ENCODE measurements at regions not wholly inside any gene's neighbourhood (a gene's known extent, or its start where the extent isn't known, plus 50 kb on each side); places are given as distances from the start of the nearest gene placed in this dataset.
"Not testable (repeated sequence)": the region's sequence is repeated elsewhere in the genome, so short reads cannot be mapped to it uniquely, and the experiment has no call there.

DNA sequence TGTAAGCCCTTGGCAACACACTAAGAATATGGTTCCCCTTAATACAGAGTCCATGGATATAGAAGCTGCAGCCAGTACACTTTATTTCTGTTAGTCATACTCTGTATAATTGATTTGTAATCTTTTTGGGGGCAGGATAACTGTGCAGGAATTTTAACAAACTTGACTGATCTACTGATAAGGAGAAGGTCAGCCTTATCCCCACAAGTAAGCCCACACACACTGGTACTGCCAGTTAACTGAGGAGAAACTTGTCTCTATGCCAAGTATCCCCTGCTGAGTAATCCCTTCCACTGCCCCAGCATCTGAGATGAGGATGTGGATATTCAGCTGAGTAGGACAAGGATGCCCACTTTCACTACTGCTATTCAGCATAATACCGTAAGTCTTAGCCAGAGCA, 154.9 kb upstream of the CXXC4 start:
- no peaks in the 10 kb centered on the region for H3K4me1 ChIP-seq
- no peaks in the 10 kb centered on the region for H3K27me3 ChIP-seq (replicated peaks; ENCODE audit: control insufficient read depth, insufficient read depth, low read length)
- TF ChIP-seq, protein P1, sequence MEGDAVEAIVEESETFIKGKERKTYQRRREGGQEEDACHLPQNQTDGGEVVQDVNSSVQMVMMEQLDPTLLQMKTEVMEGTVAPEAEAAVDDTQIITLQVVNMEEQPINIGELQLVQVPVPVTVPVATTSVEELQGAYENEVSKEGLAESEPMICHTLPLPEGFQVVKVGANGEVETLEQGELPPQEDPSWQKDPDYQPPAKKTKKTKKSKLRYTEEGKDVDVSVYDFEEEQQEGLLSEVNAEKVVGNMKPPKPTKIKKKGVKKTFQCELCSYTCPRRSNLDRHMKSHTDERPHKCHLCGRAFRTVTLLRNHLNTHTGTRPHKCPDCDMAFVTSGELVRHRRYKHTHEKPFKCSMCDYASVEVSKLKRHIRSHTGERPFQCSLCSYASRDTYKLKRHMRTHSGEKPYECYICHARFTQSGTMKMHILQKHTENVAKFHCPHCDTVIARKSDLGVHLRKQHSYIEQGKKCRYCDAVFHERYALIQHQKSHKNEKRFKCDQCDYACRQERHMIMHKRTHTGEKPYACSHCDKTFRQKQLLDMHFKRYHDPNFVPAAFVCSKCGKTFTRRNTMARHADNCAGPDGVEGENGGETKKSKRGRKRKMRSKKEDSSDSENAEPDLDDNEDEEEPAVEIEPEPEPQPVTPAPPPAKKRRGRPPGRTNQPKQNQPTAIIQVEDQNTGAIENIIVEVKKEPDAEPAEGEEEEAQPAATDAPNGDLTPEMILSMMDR (IDR thresholded peaks at IDR 0.05; ENCODE audit: insufficient read depth in 1 of 2, low read depth in 1 of 2, low read length in 1 of 2, severe bottlenecking in 1 of 2, unreplicated experiment in 1 of 2), result no peak
- no peak for DNase-seq
- H3K27me3 Mint-ChIP-seq (ENCODE audit: insufficient read depth, unreplicated experiment), result no peaks in the 10 kb centered on the region
- H3K9me3 Mint-ChIP-seq (ENCODE audit: unreplicated experiment), result no peaks in the 10 kb centered on the region
- H3K27ac Mint-ChIP-seq (ENCODE audit: unreplicated experiment), result no peak overlapping the region
- intact Hi-C loops (cut with micrococcal nuclease; ENCODE audit: unreplicated experiment), result no loop called here
- H3K36me3 ChIP-seq (ENCODE audit: control insufficient read depth, insufficient read depth, low read length), result no peaks in the 10 kb centered on the region
- no TSS peak for BruUV-seq (replicated peaks)
- no peak overlapping the region for H3K4me3 Mint-ChIP-seq (ENCODE audit: unreplicated experiment)
- H3K4me3 ChIP-seq (ENCODE audit: low read depth, low read length), result no peak overlapping the region
- no peaks in the 10 kb centered on the region for H3K36me3 Mint-ChIP-seq (ENCODE audit: insufficient read depth, unreplicated experiment)
- ChIA-PET POLR2A (no interaction called here), CTCF (no interaction called here)
- no peaks in the 10 kb centered on the region for H3K9me3 ChIP-seq
- H3K4me1 Mint-ChIP-seq (ENCODE audit: low read depth, unreplicated experiment), result no peaks in the 10 kb centered on the region

DNA sequence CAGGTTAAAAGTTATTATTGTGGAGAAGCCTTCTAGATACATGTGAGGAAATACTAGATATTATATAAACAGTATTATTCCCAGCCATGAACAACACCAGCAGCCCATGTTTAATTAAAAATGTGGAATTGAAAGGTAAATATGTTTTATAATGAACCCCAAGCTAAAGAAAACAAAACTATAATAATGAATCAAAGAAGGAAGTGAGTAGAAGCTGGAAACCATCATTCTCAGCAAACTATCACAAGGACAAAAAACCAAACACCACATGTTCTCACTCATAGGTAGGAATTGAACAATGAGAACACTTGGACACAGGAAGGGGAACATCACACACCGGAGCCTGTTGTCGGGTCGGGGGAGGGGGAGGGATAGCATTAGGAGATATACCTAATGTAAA, 167.6 kb upstream of the CXXC4 start:
- H3K4me1 Mint-ChIP-seq (ENCODE audit: low read depth, unreplicated experiment); intact Hi-C loops (cut with micrococcal nuclease; ENCODE audit: unreplicated experiment); H3K36me3 Mint-ChIP-seq (ENCODE audit: insufficient read depth, unreplicated experiment); H3K9me3 ChIP-seq; H3K27me3 Mint-ChIP-seq (ENCODE audit: insufficient read depth, unreplicated experiment); H3K4me3 Mint-ChIP-seq (ENCODE audit: unreplicated experiment); H3K4me3 ChIP-seq (ENCODE audit: low read depth, low read length); CTCF ChIA-PET; H3K9me3 Mint-ChIP-seq (ENCODE audit: unreplicated experiment); H3K4me1 ChIP-seq; DNase-seq; H3K27me3 ChIP-seq (replicated peaks; ENCODE audit: control insufficient read depth, insufficient read depth, low read length); H3K36me3 ChIP-seq (ENCODE audit: control insufficient read depth, insufficient read depth, low read length); POLR2A ChIA-PET; H3K27ac Mint-ChIP-seq (ENCODE audit: unreplicated experiment); BruUV-seq (replicated peaks): not testable (repeated sequence)

DNA sequence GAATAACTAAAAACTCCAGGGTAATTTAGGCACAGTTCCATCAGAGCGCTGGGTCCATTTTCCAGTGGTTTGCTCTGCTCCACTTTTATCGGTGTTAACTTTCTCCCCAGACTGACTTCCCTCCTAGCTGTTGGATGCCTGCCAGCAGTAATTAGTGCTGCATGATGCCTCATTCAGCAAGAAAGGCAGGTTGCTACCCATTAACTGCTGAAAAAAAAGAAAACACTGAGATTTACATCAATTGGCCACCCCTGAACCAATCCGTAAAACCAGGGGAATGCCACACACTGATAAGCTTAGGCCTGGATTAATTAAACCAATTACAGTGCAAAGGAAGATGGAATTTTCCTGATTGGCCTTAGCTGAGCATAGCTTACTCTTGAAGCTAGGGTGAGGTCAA, 182.4 kb upstream of the CXXC4 start:
- no peak overlapping the region for H3K4me3 Mint-ChIP-seq (ENCODE audit: unreplicated experiment)
- CTCF ChIA-PET, result no interaction called here
- Histone ChIP-seq H3K4me1 (no peaks in the 10 kb centered on the region), H3K9me3 (no peaks in the 10 kb centered on the region), H3K27me3 (replicated peaks; ENCODE audit: control insufficient read depth, insufficient read depth, low read length) (no peaks in the 10 kb centered on the region), H3K4me3 (ENCODE audit: low read depth, low read length) (no peak overlapping the region), H3K36me3 (ENCODE audit: control insufficient read depth, insufficient read depth, low read length) (no peaks in the 10 kb centered on the region)
- H3K27me3 Mint-ChIP-seq (ENCODE audit: insufficient read depth, unreplicated experiment), result peaks cover 3% of the 10 kb centered on the region
- TF ChIP-seq, protein P1 (IDR thresholded peaks at IDR 0.05; ENCODE audit: insufficient read depth in 1 of 2, low read depth in 1 of 2, low read length in 1 of 2, severe bottlenecking in 1 of 2, unreplicated experiment in 1 of 2), result no peak
- POLR2A ChIA-PET, result no interaction called here
- DNase-seq, result no peak
- BruUV-seq (replicated peaks), result no TSS peak
- no peaks in the 10 kb centered on the region for H3K4me1 Mint-ChIP-seq (ENCODE audit: low read depth, unreplicated experiment)
- H3K9me3 Mint-ChIP-seq (ENCODE audit: unreplicated experiment), result no peaks in the 10 kb centered on the region
- intact Hi-C loops (cut with micrococcal nuclease; ENCODE audit: unreplicated experiment), result no loop called here
- no peak overlapping the region for H3K27ac Mint-ChIP-seq (ENCODE audit: unreplicated experiment)
- H3K36me3 Mint-ChIP-seq (ENCODE audit: insufficient read depth, unreplicated experiment), result no peaks in the 10 kb centered on the region

DNA sequence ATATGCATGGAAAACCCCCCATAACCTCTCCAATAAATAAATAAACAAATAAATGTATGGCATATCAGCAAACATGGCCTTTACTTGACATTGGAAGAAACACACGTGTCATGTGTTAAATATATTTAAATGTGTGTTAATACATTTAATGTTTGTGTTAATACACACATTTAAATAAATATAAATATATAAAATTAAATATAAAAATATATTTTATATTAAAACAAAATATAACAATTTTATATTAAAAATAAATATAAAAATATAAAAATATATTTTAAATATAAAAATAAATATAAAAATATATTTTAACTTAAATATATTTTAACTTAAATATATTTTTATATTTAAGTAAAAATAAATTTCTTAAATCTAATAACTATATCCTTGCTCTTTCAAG, 187.6 kb upstream of the CXXC4 start:
- no peak for DNase-seq
- Histone ChIP-seq H3K36me3 (ENCODE audit: control insufficient read depth, insufficient read depth, low read length) (no peaks in the 10 kb centered on the region), H3K4me1 (no peaks in the 10 kb centered on the region), H3K4me3 (ENCODE audit: low read depth, low read length) (no peak overlapping the region), H3K9me3 (no peaks in the 10 kb centered on the region), H3K27me3 (replicated peaks; ENCODE audit: control insufficient read depth, insufficient read depth, low read length) (no peaks in the 10 kb centered on the region)
- Mint-ChIP-seq H3K27ac (ENCODE audit: unreplicated experiment) (no peak overlapping the region), H3K9me3 (ENCODE audit: unreplicated experiment) (peaks cover 19% of the 10 kb centered on the region), H3K4me3 (ENCODE audit: unreplicated experiment) (no peak overlapping the region), H3K36me3 (ENCODE audit: insufficient read depth, unreplicated experiment) (no peaks in the 10 kb centered on the region), H3K27me3 (ENCODE audit: insufficient read depth, unreplicated experiment) (peaks cover 3% of the 10 kb centered on the region), H3K4me1 (ENCODE audit: low read depth, unreplicated experiment) (no peaks in the 10 kb centered on the region)
- no TSS peak for BruUV-seq (replicated peaks)
- TF ChIP-seq, protein P1 (IDR thresholded peaks at IDR 0.05; ENCODE audit: insufficient read depth in 1 of 2, low read depth in 1 of 2, low read length in 1 of 2, severe bottlenecking in 1 of 2, unreplicated experiment in 1 of 2), result no peak
- intact Hi-C loops (cut with micrococcal nuclease; ENCODE audit: unreplicated experiment), result no loop called here
- CTCF ChIA-PET, result no interaction called here
- POLR2A ChIA-PET, result no interaction called here

Data from Caco-2 (cell line).